HFF-Myc (cell line): ENCODE measurements at regions not wholly inside any gene's neighbourhood (a gene's known extent, or its start where the extent isn't known, plus 50 kb on each side); places are given as distances from the start of the nearest gene placed in this dataset.

Experiments used
- DNase-seq: peaks from one replicate; pipeline ENCODE4 v3.0.0-alpha.2; 2011; ENCODE audit warnings: low read depth; ENCODE audit errors: extremely low read depth
- H3K4me3 ChIP-seq: replicated peaks from 2 replicates; pipeline ENCODE4 v1.5.1; 2011; ENCODE audit warnings: low read depth, mild to moderate bottlenecking, control low read depth, low read length
- TF ChIP-seq, protein P1 (sequence below): IDR thresholded peaks from 2 replicates; pipeline ENCODE4 v1.5.1; 2012; ENCODE audit warnings: mild to moderate bottlenecking, low read depth, low read length, control low read depth; ENCODE audit errors: missing control alignments

- no peak overlapping the region for H3K4me3 ChIP-seq
- no peak for DNase-seq
- TF ChIP-seq, protein P1, sequence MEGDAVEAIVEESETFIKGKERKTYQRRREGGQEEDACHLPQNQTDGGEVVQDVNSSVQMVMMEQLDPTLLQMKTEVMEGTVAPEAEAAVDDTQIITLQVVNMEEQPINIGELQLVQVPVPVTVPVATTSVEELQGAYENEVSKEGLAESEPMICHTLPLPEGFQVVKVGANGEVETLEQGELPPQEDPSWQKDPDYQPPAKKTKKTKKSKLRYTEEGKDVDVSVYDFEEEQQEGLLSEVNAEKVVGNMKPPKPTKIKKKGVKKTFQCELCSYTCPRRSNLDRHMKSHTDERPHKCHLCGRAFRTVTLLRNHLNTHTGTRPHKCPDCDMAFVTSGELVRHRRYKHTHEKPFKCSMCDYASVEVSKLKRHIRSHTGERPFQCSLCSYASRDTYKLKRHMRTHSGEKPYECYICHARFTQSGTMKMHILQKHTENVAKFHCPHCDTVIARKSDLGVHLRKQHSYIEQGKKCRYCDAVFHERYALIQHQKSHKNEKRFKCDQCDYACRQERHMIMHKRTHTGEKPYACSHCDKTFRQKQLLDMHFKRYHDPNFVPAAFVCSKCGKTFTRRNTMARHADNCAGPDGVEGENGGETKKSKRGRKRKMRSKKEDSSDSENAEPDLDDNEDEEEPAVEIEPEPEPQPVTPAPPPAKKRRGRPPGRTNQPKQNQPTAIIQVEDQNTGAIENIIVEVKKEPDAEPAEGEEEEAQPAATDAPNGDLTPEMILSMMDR: no peak
Measured at GRCh38 chr1:88001460-88001859, 672.8 kb downstream of the LMO4 start.

DNA sequence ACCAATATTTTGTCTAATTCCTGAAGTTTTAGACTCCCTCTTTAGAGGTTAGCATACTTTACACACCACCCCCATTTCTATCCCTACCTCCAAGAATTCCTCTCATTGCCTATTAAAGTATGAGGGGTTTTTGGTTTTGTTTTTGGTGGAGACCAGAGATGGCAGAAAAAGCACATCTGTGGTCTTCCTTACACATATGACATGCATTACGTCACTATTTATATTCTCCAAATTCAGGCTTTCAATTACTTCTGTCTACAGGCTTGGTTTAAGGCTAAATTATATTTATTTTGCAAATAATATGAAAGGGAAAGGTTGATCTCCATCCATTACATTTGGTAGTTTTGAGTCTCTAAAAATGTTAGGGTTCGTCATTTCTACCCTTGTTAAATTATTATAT, 674.6 kb downstream of the LMO4 start:
- no peak overlapping the region for H3K4me3 ChIP-seq
- TF ChIP-seq, protein P1: no peak
- DNase-seq: no peak

DNA sequence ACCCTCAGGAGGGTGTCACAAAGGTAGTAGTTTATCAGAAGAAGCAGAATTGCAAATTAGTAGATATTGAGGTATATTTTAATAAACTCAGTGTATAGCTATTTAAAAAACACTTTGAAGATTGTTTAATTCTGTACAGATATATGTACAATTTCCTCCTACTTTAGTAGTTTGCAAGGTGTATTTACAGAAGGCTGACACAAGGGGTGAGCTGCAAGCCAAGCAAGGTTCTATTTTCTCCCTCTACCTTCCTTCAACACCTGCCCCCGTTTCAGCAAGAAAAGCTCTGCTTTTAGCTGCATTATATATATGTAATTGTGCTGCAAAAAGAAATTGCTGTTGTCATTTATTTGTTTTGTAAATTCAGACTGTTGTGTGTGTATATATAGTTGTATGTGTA, 674.2 kb upstream of the PKN2 start:
- TF ChIP-seq, protein P1: no peak
- DNase-seq: no peak

GRCh38 chr1:88013485-88013884, 670.6 kb upstream of the PKN2 start:
- no peak overlapping the region for H3K4me3 ChIP-seq
- no peak for DNase-seq
- TF ChIP-seq, protein P1: no peak

More for the DNA sequence above, 674.2 kb upstream of the PKN2 start:
- H3K4me3 ChIP-seq: no peak overlapping the region

GRCh38 chr1:88014131-88014530, 669.9 kb upstream of the PKN2 start:
- no peak overlapping the region for H3K4me3 ChIP-seq
- TF ChIP-seq, protein P1: no peak
- no peak for DNase-seq

- H3K4me3 ChIP-seq: no peak overlapping the region
- DNase-seq: no peak
- TF ChIP-seq, protein P1: no peak
Measured at GRCh38 chr1:88016947-88017346, 667.1 kb upstream of the PKN2 start.

- no peak for DNase-seq
- no peak overlapping the region for H3K4me3 ChIP-seq
- TF ChIP-seq, protein P1: no peak
Measured at GRCh38 chr1:88021529-88021928, 662.5 kb upstream of the PKN2 start.
